Osteoblast (primary cell): ENCODE measurements at regions not wholly inside any gene's neighbourhood (a gene's known extent, or its start where the extent isn't known, plus 50 kb on each side); places are given as distances from the start of the nearest gene placed in this dataset.
"Not testable (repeated sequence)": the region's sequence is repeated elsewhere in the genome, so short reads cannot be mapped to it uniquely, and the experiment has no call there.

Experiments
- DNase-seq: peaks from one replicate; pipeline ENCODE4 v3.0.0; 2011; ENCODE audit warnings: low spot score, mixed read lengths; ENCODE audit not compliant: insufficient read length; ENCODE audit errors: missing footprints
- H2AFZ ChIP-seq: 2 replicates; pipeline ENCODE4 v1.6.0; 2011; ENCODE audit warnings: mild to moderate bottlenecking, low read length
- H3K27ac ChIP-seq: 2 replicates; pipeline ENCODE4 v1.5.1; 2011; ENCODE audit warnings: mild to moderate bottlenecking, low read depth, low read length, moderate library complexity
- H3K27me3 ChIP-seq: 2 replicates; pipeline ENCODE4 v1.6.0; 2012; ENCODE audit warnings: mild to moderate bottlenecking, control low read depth, inconsistent platforms, low read length, moderate library complexity; ENCODE audit not compliant: insufficient read depth
- H3K36me3 ChIP-seq: 2 replicates; pipeline ENCODE4 v1.5.1; 2011; ENCODE audit warnings: mild to moderate bottlenecking, low read length, control low read depth, moderate library complexity; ENCODE audit not compliant: insufficient read depth
- H3K4me1 ChIP-seq: 2 replicates; pipeline ENCODE4 v1.5.1; 2011; ENCODE audit warnings: mild to moderate bottlenecking, low read length, control low read depth, moderate library complexity; ENCODE audit not compliant: insufficient read depth
- H3K4me2 ChIP-seq: 2 replicates; pipeline ENCODE4 v1.6.0; 2011; ENCODE audit warnings: mild to moderate bottlenecking, low read length; ENCODE audit not compliant: insufficient read depth
- H3K4me3 ChIP-seq: fragments of 200-600 bp; sonication (generic); 3 replicates; pipeline ENCODE4 v1.5.1; 2012; ENCODE audit warnings: mild to moderate bottlenecking, low read length, inconsistent platforms; ENCODE audit not compliant: insufficient read depth
- H3K79me2 ChIP-seq: 2 replicates; pipeline ENCODE4 v1.6.0; 2012; ENCODE audit warnings: mild to moderate bottlenecking, low read length, control low read depth, inconsistent platforms; ENCODE audit not compliant: insufficient read depth
- H3K9me3 ChIP-seq: 2 replicates; pipeline ENCODE4 v1.5.1; 2011; ENCODE audit warnings: low read depth, low read length, control low read depth
- H4K20me1 ChIP-seq: 2 replicates; pipeline ENCODE4 v1.6.0; 2012; ENCODE audit warnings: mild to moderate bottlenecking, low read length, control low read depth; ENCODE audit not compliant: insufficient read depth
- TF ChIP-seq, protein P1 (sequence below): IDR thresholded peaks from 2 replicates; pipeline ENCODE4 v1.5.1; 2011; ENCODE audit warnings: mild to moderate bottlenecking, low read depth, low read length, moderate library complexity; ENCODE audit errors: extremely low read depth

DNA sequence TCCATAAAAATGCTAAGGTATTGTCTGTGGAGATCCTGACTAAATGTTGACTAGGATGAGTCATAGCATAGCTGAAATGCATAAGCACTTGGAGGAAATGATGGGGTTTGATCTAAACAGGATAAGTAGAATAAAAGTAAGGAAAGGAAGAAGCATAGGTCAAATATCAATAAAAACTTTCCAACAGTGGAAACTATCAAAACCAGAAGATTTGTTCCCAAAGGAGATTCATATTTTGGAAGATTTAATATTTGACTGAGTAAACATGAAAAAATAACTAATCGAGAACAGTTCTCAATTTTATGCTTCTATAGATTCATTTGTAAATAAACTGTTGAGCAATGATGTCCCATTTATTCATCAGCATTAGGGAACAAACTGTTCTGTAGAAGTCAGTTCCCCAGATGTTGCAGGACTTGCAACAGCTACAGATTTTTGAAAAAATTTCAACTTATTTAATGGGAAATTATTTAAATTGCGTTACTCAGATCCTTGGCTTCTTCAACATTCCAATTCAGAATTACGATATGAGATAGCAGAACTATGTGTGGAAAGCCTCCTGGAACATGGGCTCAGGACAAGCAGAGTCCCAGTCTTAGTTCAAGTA, 133.7 kb upstream of the TBX18 start:
- Histone ChIP-seq H2AFZ (no peak overlapping the region), H3K27me3 (no peaks in the 10 kb centered on the region), H3K9me3 (no peaks in the 10 kb centered on the region), H3K4me2 (no peak overlapping the region), H3K79me2 (no peaks in the 10 kb centered on the region), H3K36me3 (no peaks in the 10 kb centered on the region), H3K27ac (no peak overlapping the region), H4K20me1 (no peaks in the 10 kb centered on the region), H3K4me1 (no peaks in the 10 kb centered on the region), H3K4me3 (no peak overlapping the region)
- TF ChIP-seq, protein P1, sequence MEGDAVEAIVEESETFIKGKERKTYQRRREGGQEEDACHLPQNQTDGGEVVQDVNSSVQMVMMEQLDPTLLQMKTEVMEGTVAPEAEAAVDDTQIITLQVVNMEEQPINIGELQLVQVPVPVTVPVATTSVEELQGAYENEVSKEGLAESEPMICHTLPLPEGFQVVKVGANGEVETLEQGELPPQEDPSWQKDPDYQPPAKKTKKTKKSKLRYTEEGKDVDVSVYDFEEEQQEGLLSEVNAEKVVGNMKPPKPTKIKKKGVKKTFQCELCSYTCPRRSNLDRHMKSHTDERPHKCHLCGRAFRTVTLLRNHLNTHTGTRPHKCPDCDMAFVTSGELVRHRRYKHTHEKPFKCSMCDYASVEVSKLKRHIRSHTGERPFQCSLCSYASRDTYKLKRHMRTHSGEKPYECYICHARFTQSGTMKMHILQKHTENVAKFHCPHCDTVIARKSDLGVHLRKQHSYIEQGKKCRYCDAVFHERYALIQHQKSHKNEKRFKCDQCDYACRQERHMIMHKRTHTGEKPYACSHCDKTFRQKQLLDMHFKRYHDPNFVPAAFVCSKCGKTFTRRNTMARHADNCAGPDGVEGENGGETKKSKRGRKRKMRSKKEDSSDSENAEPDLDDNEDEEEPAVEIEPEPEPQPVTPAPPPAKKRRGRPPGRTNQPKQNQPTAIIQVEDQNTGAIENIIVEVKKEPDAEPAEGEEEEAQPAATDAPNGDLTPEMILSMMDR = no peak
- no peak for DNase-seq

DNA sequence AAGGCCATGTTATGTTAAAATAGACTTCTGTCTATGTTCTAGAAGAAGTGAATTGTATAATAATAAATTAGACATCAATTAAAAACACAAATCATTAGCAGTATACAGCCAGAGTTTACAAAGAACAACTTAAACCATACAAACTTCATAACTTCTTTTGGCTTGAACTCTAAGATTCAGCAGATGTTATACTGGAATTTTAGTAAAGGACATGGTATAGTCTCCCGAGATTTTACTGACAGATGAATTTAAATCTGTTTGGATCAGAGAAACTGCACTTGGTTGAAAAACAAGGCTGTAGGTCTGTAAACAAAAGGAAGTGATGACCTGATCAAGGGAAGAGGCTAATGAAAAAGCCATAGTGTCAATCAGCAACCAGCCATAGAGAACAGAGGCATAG, 132.6 kb upstream of the TBX18 start:
- Histone ChIP-seq H3K9me3 (no peaks in the 10 kb centered on the region), H3K4me3 (no peak overlapping the region), H2AFZ (no peak overlapping the region), H4K20me1 (no peaks in the 10 kb centered on the region), H3K79me2 (no peaks in the 10 kb centered on the region), H3K36me3 (no peaks in the 10 kb centered on the region), H3K4me2 (no peak overlapping the region), H3K4me1 (no peaks in the 10 kb centered on the region), H3K27me3 (no peaks in the 10 kb centered on the region), H3K27ac (no peak overlapping the region)
- DNase-seq = no peak
- TF ChIP-seq, protein P1 = no peak

DNA sequence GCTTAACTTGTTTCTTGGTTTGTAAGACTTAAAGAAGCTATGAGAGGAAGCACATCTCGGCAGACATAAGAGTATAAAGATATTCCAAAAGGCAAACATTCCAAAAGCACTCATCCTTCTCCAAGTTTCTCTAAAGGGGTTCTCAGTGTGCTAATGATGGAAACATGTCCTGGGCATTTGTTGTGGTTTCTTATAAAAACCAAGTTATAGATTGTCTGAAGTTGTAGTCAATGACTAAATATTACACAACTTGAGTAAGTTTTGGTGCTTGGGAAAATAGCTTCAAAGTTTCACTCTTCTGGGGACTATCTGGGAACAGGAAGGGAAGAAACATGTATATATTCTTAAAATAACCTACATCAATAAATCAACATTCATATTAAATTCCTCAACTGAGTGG, 128.3 kb upstream of the TBX18 start:
- Histone ChIP-seq H3K9me3 (no peaks in the 10 kb centered on the region), H3K36me3 (no peaks in the 10 kb centered on the region), H3K79me2 (no peaks in the 10 kb centered on the region), H4K20me1 (no peaks in the 10 kb centered on the region), H3K4me1 (no peaks in the 10 kb centered on the region), H2AFZ (no peak overlapping the region), H3K27ac (peak overlapping the region; percentile 58), H3K27me3 (no peaks in the 10 kb centered on the region), H3K4me2 (peak overlapping the region; percentile 40), H3K4me3 (no peak overlapping the region)
- TF ChIP-seq, protein P1 = no peak
- DNase-seq = no peak

DNA sequence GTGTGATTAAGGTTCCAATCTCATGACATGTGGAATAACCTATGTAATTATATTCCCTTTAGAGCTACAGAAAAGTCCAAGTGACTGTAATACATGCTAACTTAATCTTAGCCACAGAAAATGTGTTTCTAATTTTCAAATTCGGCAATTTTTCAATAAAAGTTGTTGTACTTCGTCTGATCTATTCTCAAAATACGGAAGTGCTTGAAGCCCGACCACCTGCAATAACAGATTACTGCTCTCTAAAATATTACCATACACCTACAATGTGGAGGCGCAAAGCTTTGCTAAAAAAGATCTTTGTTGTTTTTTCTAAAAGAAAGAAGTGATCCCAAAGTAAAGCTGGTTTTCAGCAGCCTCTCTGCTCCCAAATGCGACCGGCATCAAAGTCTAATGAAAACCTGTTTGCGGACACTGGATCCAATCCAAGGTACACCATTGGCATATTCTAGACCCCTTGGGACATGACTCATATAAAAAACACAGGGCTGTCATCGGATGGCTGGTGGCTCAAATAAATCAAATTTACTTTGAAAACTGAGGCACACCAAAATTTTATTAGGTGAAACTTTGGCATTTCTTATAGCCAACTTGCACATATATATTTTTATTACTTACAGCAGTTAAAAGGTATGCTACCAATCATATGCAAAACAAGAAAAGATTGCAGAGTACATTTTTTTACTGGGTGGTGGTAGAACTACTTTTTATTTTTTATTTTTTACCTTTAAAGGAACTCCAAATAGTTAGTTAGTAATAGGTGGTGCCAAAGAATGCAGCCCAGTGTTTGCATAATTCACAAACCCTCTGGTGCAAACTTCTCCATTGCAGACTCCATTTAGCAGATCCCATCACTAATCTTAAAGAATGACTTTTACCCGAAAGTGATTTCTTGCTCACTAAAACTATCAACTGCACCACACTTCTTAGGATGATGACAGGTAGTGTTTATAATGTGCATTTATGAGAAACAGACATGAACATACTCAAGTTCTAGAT, 118.7 kb upstream of the TBX18 start:
- TF ChIP-seq, protein P1 = no peak
- H3K9me3 ChIP-seq = no peaks in the 10 kb centered on the region
- no peaks in the 10 kb centered on the region for H4K20me1 ChIP-seq
- H3K27me3 ChIP-seq = peaks cover 23% of the 10 kb centered on the region
- DNase-seq = no peak
- H3K4me2 ChIP-seq = no peak overlapping the region
- H3K27ac ChIP-seq = no peak overlapping the region
- H3K4me1 ChIP-seq = peaks cover 4% of the 10 kb centered on the region
- H3K4me3 ChIP-seq = no peak overlapping the region
- H3K79me2 ChIP-seq = no peaks in the 10 kb centered on the region
- H3K36me3 ChIP-seq = no peaks in the 10 kb centered on the region
- H2AFZ ChIP-seq = no peak overlapping the region

DNA sequence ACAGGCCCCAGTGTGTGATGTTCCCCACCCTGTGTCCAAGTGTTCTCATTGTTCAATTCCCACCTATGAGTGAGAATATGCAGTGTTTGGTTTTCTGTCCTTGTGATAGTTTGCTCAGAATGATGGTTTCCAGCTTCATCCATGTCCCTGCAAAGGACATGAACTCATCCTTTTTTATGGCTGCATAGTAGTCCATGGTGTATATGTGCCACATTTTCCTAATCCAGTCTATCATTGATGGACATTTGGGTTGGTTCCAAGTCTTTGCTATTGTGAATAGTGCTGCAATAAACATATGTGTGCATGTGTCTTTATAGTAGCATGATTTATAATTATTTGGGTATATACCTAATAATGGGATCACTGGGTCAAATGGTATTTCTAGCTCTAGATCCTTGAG, 115.0 kb upstream of the TBX18 start:
- not testable (repeated sequence) for H3K4me2 ChIP-seq, H3K9me3 ChIP-seq, H3K27ac ChIP-seq, H3K79me2 ChIP-seq, H3K4me1 ChIP-seq, H4K20me1 ChIP-seq, H2AFZ ChIP-seq, H3K4me3 ChIP-seq, DNase-seq, H3K36me3 ChIP-seq
- peaks cover 14% of the 10 kb centered on the region for H3K27me3 ChIP-seq
